Stomach (tissue), 8 donors: ENCODE measurements at regions not wholly inside any gene's neighbourhood (a gene's known extent, or its start where the extent isn't known, plus 50 kb on each side); places are given as distances from the start of the nearest gene placed in this dataset.

Experiments used
- DNase-seq, 2 donors: peaks; one replicate each; pipeline versions ENCODE4 v3.0.0 to v3.0.0-alpha.2; 2013 to 2019
- H3K27ac ChIP-seq, 5 donors: fragments of 200-600 bp in 4 of 5; sonication (generic) in 4 of 5; one replicate each; pipeline ENCODE4 v1.5.1; 2013 to 2019; ENCODE audit warnings: mild to moderate bottlenecking in 1 of 5, moderate library complexity in 1 of 5
- H3K27me3 ChIP-seq, 3 donors: fragments of 200-600 bp; sonication (generic); one replicate each; pipeline ENCODE4 v1.5.1; 2017 to 2019; ENCODE audit warnings: mixed run types in 1 of 3
- H3K36me3 ChIP-seq, 4 donors: fragments of 200-600 bp; sonication (generic); 1 replicate in 3 of 4; 2 replicates in 1 of 4; pipeline ENCODE4 v1.5.1; 2016 to 2019
- H3K4me1 ChIP-seq, 4 donors: fragments of 200-600 bp; sonication (generic); one replicate each; pipeline ENCODE4 v1.5.1; 2016 to 2019
- H3K4me3 ChIP-seq, 4 donors: fragments of 200-600 bp; sonication (generic) in 3 of 4; one replicate each; pipeline ENCODE4 v1.5.1; 2016 to 2019; ENCODE audit warnings: mild to moderate bottlenecking in 1 of 4
- H3K9me3 ChIP-seq, 4 donors: fragments of 200-600 bp; sonication (generic); one replicate each; pipeline ENCODE4 v1.5.1; 2016 to 2019
- EP300 ChIP-seq: sonication (generic); formaldehyde crosslinking; IDR thresholded peaks from one replicate; pipeline ENCODE4 v1.6.1; 2017; ENCODE audit warnings: antibody characterized with exemption
- POLR2A ChIP-seq, 4 donors: fragments of 450-650 bp; IDR thresholded peaks; one replicate each; pipeline ENCODE4 v1.6.1; 2016; ENCODE audit warnings: antibody characterized with exemption in 4 of 4, control low read depth in 2 of 4, mild to moderate bottlenecking in 1 of 4, moderate library complexity in 1 of 4
- POLR2AphosphoS5 ChIP-seq, 3 donors: sonication (generic); formaldehyde crosslinking; IDR thresholded peaks; one replicate each; pipeline ENCODE4 v1.6.1; 2016; ENCODE audit warnings: antibody characterized with exemption in 3 of 3
- WGBS, 5 donors: extraction: QIAGEN DNeasy Blood & Tissue Kit in 3 of 5; methylation state at CpG; one replicate each; pipeline versions ENCODE4 v1.1.5 to v1.1.7; 2013 to 2018; 5-methylcytosine and 5-hydroxymethylcytosine counted together
- intact Hi-C: fragments of 100-400 bp; cut with DNase I; formaldehyde crosslinking; loops from one replicate; pipeline ENCODE4 v1.15.1; 2023; ENCODE audit warnings: low total_unique reads
- TF ChIP-seq, protein P1 (sequence below), 7 experiments: fragments of 450-650 bp in 4 of 7; fragments of 200-600 bp in 3 of 7; sonication (generic) in 3 of 7; IDR thresholded peaks; one replicate each; pipeline ENCODE4 v1.5.1; 2016 to 2019; ENCODE audit warnings: antibody characterized with exemption in 7 of 7, control low read depth in 2 of 7, mild to moderate bottlenecking in 1 of 7
- donor health status: healthy with polysubstance abuse.
- donor health status: Bipolar disorder and iron deficiency.
- donor health status: healthy.

DNA sequence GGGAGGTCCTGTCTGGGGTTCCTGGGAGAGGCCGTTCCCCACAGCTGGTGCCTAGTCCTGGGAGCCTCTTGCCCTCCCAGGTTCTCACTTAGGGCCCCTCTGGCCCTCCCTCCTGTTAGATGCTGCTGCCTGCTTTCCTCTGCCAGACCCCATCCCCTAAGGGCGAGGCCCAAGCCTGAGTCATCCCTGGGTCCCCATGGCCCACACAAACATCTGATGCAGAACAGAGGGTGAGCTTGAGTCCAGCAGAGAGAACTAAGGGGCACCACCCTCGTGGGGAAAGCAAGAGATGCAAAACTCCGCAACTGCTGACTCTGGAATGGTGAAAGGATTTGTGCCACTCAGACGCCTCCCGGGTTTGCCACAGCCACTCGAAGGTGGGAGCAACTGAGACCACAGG lies 58.8 kb upstream of the TRPM1 start:
- intact Hi-C loops, result no loop called here
- WGBS, 5 donors, result 82 to 89% (median 87%) methylated on average over 7 of the region's 7 CpGs
- no peak for DNase-seq
- H3K27ac ChIP-seq, result no peak overlapping the region
- no peak overlapping the region for H3K4me3 ChIP-seq
- TF ChIP-seq POLR2A (IDR thresholded peaks at IDR 0.05), result no peak
- no peak for TF ChIP-seq EP300
- no peaks in the 10 kb centered on the region for H3K9me3 ChIP-seq
- H3K36me3 ChIP-seq, result no peaks in the 10 kb centered on the region
- no peaks in the 10 kb centered on the region for H3K27me3 ChIP-seq
- peaks cover 10 to 29% (median 18%) of the 10 kb centered on the region in 4 donors for H3K4me1 ChIP-seq

GRCh38 chr15:31160740-31161495 lies 59.4 kb upstream of the TRPM1 start:
- DNase-seq, result no peak
- Histone ChIP-seq H3K9me3 (no peaks in the 10 kb centered on the region), H3K4me1 (peaks cover 10 to 29% (median 18%) of the 10 kb centered on the region in 4 donors), H3K4me3 (no peak overlapping the region), H3K36me3 (no peaks in the 10 kb centered on the region), H3K27me3 (no peaks in the 10 kb centered on the region), H3K27ac (no peak overlapping the region)
- TF ChIP-seq POLR2AphosphoS5 (IDR thresholded peaks at IDR 0.05), result no peak
- 91 to 97% (median 94%) methylated on average over 12 to 25 of the region's 25 CpGs for WGBS, 5 donors
- intact Hi-C loops, result no loop called here

- no peaks in the 10 kb centered on the region for H3K27me3 ChIP-seq
- H3K4me1 ChIP-seq, result peaks cover 10 to 29% (median 18%) of the 10 kb centered on the region in 4 donors
- H3K36me3 ChIP-seq, result no peaks in the 10 kb centered on the region
- H3K4me3 ChIP-seq, result no peak overlapping the region
- H3K27ac ChIP-seq, result no peak overlapping the region
- TF ChIP-seq, protein P1, sequence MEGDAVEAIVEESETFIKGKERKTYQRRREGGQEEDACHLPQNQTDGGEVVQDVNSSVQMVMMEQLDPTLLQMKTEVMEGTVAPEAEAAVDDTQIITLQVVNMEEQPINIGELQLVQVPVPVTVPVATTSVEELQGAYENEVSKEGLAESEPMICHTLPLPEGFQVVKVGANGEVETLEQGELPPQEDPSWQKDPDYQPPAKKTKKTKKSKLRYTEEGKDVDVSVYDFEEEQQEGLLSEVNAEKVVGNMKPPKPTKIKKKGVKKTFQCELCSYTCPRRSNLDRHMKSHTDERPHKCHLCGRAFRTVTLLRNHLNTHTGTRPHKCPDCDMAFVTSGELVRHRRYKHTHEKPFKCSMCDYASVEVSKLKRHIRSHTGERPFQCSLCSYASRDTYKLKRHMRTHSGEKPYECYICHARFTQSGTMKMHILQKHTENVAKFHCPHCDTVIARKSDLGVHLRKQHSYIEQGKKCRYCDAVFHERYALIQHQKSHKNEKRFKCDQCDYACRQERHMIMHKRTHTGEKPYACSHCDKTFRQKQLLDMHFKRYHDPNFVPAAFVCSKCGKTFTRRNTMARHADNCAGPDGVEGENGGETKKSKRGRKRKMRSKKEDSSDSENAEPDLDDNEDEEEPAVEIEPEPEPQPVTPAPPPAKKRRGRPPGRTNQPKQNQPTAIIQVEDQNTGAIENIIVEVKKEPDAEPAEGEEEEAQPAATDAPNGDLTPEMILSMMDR (IDR thresholded peaks at IDR 0.05), result no peak
- TF ChIP-seq POLR2A (IDR thresholded peaks at IDR 0.05) (no peak), POLR2AphosphoS5 (IDR thresholded peaks at IDR 0.05) (no peak), EP300 (no peak)
- no peak for DNase-seq
- intact Hi-C loops, result no loop called here
- 86 to 92% (median 90%) methylated on average over 7 of the region's 7 CpGs for WGBS, 5 donors
- H3K9me3 ChIP-seq, result no peaks in the 10 kb centered on the region
Observed at GRCh38 chr15:31161951-31162350, 60.4 kb upstream of the TRPM1 start.

DNA sequence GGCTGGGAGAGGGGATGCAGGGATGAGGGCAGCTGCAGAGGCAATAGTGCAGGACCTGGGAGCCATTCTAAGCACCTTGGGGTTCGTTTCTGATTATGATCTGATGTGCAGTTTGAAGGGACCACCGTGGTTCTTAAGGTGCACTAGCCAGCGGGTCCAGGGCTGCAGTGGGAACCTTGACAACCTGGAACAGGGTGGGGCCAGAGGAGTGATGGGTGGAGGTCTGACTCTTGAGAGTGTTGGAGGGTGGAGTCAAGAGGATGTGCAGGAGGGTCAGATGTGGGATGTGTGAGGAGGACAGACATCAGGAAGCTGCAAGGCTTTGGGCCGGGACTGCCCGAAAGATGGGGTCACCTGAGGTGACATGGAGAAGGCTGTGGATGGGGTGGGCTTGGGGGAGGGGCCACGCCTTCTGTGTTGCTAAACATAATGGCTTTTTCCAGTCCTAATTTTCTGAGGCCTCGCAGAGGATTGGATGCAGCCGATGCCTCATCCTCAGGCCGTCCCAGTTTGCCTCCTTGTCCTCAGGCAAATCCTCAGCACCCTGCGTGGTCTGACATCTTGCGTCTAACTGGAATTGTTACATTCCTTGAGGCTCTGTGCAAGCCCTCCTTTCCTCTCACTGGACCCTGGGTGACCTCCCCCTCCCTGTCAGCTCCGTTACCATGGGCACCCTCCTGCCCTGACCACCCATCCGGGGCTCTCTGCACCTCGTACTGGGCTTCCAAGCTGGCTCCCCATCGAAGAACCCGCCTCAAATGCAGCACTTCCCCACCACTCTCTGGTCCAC lies 61.4 kb upstream of the TRPM1 start:
- Histone ChIP-seq H3K4me3 (no peak overlapping the region), H3K27me3 (no peaks in the 10 kb centered on the region), H3K4me1 (peaks cover 5 to 21% (median 15%) of the 10 kb centered on the region in 4 donors), H3K27ac (no peak overlapping the region), H3K36me3 (no peaks in the 10 kb centered on the region), H3K9me3 (no peaks in the 10 kb centered on the region)
- intact Hi-C loops, result no loop called here
- no peak for TF ChIP-seq POLR2A (IDR thresholded peaks at IDR 0.05)
- TF ChIP-seq EP300, result no peak
- TF ChIP-seq POLR2AphosphoS5 (IDR thresholded peaks at IDR 0.05), result no peak
- TF ChIP-seq, protein P1 (IDR thresholded peaks at IDR 0.05), result no peak
- no peak for DNase-seq
- WGBS, 5 donors, result 72 to 87% (median 84%) methylated on average over 16 of the region's 16 CpGs

DNA sequence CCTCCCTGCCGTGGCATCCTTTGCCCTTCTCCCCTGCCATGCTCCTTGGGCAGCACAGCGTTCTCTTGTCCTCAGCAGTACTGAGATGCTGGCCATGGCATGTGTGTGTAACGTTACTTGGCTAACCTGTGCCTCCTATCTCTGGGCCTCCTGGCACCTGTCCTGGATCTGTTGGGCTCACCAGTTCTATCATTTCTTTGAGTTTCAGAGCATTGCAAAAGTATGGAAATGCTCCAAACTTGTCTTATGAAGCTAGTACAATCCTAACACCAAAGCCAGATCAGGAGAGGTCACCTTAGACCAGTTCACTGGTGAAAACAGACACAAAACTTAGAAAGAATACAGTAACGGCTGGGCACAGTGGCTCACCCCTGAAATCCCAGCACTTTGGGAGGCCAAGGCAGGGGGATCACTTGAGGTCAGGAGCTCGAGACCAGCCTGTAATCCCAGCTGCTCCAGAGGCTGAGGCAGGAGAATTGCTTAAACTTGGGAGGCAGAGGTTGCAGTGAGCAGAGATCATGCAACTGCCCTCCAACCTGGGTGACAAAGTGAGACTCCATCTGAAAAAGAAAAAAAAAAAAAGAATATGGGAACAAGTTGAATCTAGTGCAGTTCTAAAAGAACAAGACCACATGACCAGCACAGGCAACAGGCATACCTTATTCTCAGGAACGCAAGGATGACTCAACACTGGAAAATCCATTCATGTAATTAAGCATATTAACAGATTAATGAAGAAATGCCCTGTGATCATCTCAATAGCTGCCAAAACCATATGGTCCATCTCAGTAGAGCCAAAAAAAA lies 62.4 kb upstream of the TRPM1 start:
- Histone ChIP-seq H3K4me3 (no peak overlapping the region), H3K4me1 (peaks cover 5 to 11% (median 8%) of the 10 kb centered on the region in 4 donors), H3K9me3 (no peaks in the 10 kb centered on the region), H3K27ac (no peak overlapping the region), H3K27me3 (no peaks in the 10 kb centered on the region), H3K36me3 (no peaks in the 10 kb centered on the region)
- intact Hi-C loops, result no loop called here
- DNase-seq, result no peak
- WGBS, 5 donors, result 60 to 66% (median 62%) methylated on average over 6 of the region's 6 CpGs
- TF ChIP-seq POLR2A (IDR thresholded peaks at IDR 0.05) (no peak), POLR2AphosphoS5 (IDR thresholded peaks at IDR 0.05) (no peak), EP300 (no peak)
- TF ChIP-seq, protein P1 (IDR thresholded peaks at IDR 0.05), result no peak
